Stimulated activated CD4-positive, alpha-beta T cell treated with anti-CD3 and anti-CD28 coated beads, Interleukin-2, amount 100 ng/mL, for 4 hours (primary cell): ENCODE measurements at regions not wholly inside any gene's neighbourhood (a gene's known extent, or its start where the extent isn't known, plus 50 kb on each side); places are given as distances from the start of the nearest gene placed in this dataset.

ENCODE experiments used
- DNase-seq: peaks from one replicate; pipeline ENCODE4 v3.0.0-alpha.2; 2020; ENCODE audit warnings: low read depth

- no peak for DNase-seq
These were observed 158.8 kb upstream of the SP8 start for GRCh38 chr7:20945451-20945850.

- no peak for DNase-seq
These were observed 166.2 kb upstream of the SP8 start for GRCh38 chr7:20952916-20953315.

GRCh38 chr7:20954711-20955619, 168.3 kb upstream of the SP8 start:
- no peak for DNase-seq

- DNase-seq, result no peak
These were observed 171.9 kb upstream of the SP8 start for GRCh38 chr7:20958572-20958971.

GRCh38 chr7:20959281-20959680, 172.6 kb upstream of the SP8 start:
- no peak for DNase-seq

GRCh38 chr7:20963556-20964280, 177.0 kb upstream of the SP8 start:
- no peak for DNase-seq

- no peak for DNase-seq
These were observed 177.7 kb upstream of the SP8 start for GRCh38 chr7:20964281-20964918.

- DNase-seq, result no peak
These were observed 184.5 kb upstream of the SP8 start for GRCh38 chr7:20971219-20971618.

GRCh38 chr7:20980232-20980631, 193.5 kb upstream of the SP8 start:
- no peak for DNase-seq

GRCh38 chr7:20980668-20981264, 194.1 kb upstream of the SP8 start:
- no peak for DNase-seq

GRCh38 chr7:20988340-20988739, 201.7 kb upstream of the SP8 start:
- DNase-seq, result no peak

GRCh38 chr7:20991544-20991943, 204.9 kb upstream of the SP8 start:
- no peak for DNase-seq

- no peak for DNase-seq
These were observed 207.0 kb upstream of the SP8 start for GRCh38 chr7:20993693-20994092.

GRCh38 chr7:20998309-20998708, 211.6 kb upstream of the SP8 start:
- DNase-seq, result no peak

GRCh38 chr7:21011153-21011552, 224.5 kb upstream of the SP8 start:
- no peak for DNase-seq

- no peak for DNase-seq
These were observed 227.3 kb upstream of the SP8 start for GRCh38 chr7:21013765-21014539.

- no peak for DNase-seq
These were observed 234.0 kb upstream of the SP8 start for GRCh38 chr7:21020667-21021066.

- no peak for DNase-seq
These were observed 237.3 kb upstream of the SP8 start for GRCh38 chr7:21023841-21024484.

GRCh38 chr7:21024485-21024867, 237.8 kb upstream of the SP8 start:
- DNase-seq, result no peak

GRCh38 chr7:21028186-21028585, 241.5 kb upstream of the SP8 start:
- DNase-seq, result no peak

- no peak for DNase-seq
These were observed 241.9 kb upstream of the SP8 start for GRCh38 chr7:21028599-21028998.
